HT1080 (cell line): ENCODE measurements at regions not wholly inside any gene's neighbourhood (a gene's known extent, or its start where the extent isn't known, plus 50 kb on each side); places are given as distances from the start of the nearest gene placed in this dataset.

Experiments
- DNase-seq: peaks from one replicate; pipeline ENCODE4 v3.0.0-alpha.2; 2015; ENCODE audit warnings: low read depth

DNA sequence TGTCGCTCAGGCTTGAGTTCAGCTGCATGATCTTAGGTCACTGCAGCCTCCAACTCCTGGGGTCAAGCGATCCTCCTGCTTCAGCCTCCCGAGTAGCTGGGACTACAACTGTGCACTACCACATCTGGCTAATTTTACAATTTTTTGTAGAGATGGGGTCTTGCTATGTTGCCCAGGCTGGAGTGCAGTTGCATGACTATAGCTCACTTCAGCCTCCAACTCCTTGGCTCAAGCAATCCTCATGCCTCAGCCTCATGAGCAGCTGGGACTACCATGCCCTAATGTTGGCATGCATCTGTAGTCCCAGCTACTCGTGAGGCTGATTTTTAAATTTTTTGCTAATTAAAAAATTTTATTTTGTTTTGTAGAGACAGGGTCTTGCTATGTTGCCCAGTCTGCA lies 101.9 kb upstream of the NPTX2 start:
- no peak for DNase-seq

DNA sequence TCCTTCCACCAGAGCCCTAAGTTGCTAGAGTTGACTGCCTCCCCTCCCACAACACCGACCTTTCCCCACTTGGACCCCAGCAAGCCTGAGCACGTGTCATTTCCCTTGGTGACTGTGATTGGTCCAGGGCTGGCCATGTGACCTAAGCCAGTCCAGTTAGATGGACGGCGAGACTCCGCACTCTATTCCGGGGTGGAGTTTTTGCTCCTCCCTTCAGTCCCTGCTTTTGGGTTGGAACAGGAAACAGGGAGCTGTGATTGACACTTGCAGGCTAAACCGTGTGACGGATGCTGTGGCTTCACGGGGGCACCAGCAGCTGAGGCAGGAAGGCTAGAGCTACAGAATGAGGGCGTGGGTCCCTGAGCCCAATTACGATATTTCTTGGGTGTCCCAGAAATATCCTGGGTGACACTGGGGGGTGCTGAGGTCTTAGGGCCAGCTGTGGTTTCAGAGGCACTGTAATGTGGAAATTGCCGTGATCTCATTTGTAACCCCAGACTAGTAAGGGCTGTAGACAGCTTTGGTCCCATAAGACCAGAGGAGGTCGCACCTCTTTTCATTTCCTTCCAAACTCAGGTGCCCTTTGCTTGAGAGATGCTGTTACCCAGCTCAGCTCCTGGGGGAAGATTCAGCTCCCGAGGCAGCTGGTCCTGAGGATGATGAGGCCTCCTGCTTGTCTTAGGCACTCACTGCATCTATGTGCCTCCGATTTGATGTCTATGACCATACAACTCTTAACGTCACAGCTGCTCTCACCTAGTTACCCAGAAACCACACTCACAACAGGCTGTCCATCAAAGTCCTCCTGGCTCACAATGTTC lies 102.7 kb upstream of the NPTX2 start:
- DNase-seq, result no peak

DNA sequence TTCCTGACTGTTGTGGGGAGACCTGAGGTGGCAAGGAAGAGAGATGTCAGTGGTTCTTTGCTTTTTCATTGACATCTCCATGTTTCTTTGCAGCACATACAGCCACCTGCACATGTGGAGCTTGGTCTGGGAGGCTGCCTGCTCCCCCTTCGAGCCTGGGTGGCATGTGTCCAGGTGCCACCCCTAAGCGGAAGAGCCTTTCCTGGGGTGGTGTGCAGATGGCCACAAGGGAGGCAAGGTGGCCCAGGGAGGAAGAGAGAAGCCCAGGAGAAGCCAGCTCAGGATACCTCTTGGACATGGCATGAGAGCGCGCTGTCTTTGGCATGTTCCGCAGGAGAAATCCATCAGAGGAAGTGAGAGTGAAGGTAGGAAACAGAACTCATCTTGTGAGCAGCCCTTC lies 105.9 kb upstream of the NPTX2 start:
- no peak for DNase-seq

DNA sequence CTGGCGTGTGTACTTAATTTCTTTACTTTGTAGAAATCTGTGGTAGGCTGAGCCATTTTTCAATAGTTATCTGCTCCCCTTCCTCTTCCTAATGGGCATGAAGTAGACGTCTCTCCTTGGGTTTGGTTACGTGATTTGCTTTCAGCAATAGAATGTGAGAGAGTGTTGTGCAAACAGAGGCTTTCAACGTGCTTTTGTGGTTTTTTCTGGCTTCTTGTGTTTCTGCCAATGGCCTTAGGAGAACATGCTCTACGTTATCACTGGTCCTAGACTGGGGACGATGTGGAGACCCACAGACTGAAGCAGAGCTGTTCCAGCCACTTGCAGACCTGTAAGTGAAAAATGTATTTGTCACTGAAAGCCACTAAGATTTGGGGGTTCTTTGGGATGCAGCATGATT lies 107.2 kb upstream of the NPTX2 start:
- DNase-seq, result no peak

DNA sequence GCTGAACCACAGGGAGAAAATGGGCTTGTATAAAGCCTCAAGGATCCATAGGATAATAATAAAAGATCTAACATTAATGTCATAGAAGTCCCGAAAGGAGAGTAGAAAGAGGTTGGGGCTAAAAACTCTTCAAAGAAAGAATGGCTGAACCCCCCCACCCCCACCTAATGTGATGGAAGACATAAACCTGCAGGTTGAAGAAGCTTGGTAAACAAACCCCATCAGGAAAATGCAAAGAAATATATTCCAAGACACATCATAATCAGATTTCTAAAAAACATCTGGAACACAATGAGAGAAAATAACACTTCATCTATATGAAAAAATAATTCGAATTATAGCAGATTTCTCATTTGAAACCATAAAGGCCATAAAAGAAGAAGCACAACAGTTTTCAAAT lies 105.6 kb upstream of the BAIAP2L1 start:
- no peak for DNase-seq

DNA sequence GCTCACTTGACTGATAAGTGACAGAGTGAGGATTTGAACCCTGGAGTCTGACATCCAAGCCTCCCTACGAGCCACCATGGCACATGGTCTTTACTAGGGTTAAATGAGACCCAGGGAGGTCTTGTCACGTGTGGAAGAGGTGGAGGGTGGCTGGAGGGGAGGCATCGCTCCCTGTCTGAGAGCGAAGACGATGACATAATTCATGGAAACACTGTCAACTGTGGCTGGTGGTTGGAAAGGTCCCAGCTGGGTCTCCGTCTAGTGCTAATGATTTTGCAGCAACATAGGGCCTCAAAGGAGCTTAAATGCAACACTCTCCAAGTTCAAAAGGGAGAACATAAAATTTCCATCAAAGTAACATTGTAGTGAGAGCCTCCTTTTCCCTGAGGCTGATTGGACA lies 99.9 kb upstream of the BAIAP2L1 start:
- DNase-seq, result no peak

DNA sequence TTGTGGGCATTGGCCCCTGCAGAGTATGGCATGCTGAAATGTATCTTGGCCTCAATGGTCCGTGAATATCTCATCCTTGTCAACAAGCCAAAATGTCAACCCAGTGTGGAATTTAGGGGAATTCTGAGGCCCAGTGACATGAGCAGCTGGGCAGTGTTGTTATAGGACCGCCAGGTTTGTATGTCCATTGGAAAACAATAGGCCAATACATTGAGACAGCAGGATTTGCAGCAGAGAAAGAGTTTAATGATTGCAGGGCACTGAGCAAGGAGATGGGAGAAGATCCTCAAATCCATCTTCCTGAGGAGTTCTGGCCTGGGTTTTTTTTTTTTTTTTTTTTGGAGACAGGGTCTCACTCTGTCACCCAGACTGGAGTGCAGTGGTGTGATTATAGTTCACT lies 95.7 kb upstream of the BAIAP2L1 start:
- no peak for DNase-seq

DNA sequence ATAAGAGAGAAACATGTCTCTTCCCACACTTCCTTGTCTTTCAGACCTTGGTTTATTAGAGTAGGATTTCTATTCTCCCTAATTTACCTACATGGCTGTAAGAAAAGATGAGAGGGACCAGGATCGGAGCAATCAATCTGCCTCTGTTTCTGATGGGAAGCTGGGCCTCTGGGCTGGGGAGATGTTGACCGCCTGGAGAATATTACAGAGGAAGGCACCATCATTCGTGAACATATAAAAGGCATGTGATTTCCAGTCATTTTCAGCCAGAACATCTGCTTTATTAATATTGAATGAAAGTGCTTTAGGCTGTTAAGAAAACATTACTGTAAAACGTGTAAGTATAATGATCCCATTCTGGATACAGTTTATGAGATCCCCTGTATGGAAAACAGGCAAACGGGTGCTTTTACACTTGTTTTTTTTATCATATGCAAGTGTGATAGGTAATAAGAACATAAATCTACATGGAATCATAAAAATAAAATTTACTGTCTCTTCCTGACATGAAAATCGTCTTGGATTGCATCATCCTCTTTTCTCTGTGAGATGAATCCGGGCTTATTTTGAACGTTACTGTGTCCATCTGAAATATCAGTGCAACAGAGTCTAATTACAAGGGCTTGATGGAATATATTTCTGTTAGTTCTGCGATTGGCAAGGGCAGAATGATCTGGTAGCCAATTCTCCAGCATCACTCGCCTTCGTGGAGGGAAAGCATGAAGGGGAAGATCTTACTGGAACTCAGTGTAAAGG lies 94.5 kb upstream of the BAIAP2L1 start:
- no peak for DNase-seq

DNA sequence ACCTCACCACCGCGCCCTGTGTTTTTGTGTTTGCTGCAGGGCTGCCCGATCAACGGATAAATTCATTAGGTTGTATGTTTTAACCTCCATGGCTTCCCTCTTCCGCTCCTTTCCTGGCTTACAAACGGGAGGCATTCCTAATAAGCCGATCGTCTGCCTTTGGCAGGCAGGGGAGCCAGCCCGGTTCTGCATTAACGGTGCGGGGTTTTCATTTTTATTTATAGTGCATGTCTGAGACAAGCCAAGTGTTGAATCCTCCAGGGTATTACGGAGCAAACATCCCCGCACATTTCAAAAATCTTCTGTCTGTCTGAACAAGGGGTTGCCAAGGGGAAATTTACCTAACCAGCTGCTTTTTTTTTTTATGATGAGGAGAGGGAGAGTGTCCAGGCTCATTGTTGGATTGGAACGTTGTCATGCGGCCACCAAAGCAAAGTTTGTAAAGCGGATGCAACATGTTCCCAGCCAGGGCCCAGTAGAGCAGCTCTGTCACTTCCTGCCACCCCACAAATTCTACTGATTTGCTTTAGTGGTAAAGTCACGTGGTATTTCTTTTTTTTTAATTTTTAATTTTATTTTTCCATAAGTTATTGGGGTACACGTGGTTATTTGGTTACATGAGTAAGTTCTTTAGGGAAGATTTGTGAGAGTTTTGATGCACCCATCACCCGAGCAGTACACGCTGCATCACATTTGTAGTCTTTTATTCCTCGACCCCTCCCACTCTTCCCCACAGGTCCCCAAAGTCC lies 92.3 kb upstream of the BAIAP2L1 start:
- no peak for DNase-seq

DNA sequence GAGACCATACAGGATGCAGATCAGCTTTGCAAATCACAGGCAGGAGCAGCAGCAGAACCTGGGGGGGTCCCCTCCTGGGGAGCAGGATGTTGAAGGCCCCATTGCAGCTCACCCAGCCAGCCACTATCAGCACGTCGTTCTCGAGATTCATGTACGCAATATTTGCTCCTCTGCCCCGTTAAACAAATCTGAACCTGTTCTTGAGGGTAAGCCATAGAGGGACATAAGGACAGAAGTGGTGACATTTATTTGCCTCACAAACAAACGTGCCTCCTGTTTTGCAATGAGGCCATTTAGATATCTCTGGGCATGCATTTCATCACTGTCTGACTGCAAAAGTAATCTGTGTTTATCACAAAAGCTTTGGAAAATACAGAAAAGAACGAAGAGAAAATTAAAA lies 87.3 kb upstream of the BAIAP2L1 start:
- no peak for DNase-seq

DNA sequence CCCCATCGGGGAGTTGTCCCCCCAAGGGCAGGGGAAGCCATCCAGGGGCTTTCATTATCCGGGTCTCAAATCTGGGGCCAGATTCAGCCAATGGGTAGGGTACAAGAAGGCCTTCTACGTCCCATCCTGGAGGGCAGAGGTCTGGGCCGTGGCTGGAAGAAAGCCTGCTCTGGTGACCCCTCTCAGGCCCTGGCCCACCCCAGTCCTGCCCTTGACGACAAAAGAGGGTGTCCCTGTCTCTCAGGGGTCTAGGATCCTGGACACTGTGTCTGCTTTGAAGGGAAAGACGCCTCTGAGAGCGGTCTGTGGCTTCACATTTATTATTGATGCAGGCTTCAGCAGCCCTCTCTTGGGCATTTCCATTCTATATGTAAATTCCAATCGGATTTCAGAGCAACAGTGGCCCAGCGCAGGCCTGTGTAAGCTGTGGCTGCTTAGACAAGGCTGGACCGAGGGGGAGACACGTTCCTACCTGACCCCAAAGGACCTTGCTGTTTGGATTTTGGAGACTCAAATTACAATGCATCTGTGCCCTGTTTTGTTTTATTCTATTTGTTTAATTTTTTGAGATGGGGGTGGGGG lies 83.2 kb upstream of the BAIAP2L1 start:
- no peak for DNase-seq

DNA sequence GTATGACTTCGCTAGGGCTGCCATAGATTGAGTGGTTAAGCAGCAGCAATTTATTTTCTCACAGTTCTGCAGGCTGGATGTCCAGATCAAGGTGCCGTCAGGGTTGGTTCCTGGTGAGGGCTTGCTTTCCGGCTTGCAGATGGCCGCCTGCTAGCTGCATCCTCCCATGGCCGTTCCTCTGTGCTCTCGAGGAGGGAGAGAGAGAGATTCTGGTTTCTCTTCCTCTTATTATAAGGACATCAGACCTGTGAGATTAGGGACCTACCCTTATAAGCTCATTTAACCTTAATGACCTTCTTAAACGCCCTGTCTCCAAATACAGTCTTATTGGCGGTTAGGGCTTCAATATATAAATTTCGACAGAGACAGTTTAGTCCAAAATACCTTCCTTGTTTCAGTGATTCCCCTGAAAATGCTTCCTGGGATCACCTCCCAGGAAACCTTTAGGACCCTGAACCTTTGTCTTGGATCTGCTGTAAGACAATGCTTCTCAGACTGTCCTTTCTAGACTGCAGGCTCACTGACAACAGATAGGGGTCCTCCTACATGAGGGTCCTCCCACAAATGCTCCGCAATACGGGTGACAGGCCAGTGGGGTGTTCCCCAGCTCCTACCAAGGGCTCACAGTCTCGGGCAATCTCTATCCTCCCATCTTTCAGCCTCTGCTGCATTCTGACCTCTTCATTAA lies 82.5 kb upstream of the BAIAP2L1 start:
- DNase-seq, result no peak

DNA sequence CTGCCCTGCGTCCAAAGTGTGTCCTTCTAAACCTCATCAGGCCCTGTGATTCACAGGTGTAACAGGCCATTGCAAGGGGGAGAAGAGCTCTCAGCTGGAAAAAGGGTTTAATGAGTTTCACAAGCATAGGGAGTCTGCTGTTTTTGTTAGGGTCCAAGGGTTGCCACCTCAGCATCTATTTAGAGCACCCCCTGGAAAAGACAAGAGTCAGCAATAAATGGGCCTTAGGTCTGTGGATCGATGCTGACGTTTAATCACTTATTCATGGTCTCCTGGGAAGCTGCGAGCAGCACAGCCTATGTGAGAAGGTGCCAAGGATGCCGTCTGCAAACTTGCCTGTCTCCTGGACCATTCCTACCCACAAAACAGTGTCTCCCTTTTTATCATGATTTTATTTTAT lies 78.4 kb upstream of the BAIAP2L1 start:
- DNase-seq, result no peak

DNA sequence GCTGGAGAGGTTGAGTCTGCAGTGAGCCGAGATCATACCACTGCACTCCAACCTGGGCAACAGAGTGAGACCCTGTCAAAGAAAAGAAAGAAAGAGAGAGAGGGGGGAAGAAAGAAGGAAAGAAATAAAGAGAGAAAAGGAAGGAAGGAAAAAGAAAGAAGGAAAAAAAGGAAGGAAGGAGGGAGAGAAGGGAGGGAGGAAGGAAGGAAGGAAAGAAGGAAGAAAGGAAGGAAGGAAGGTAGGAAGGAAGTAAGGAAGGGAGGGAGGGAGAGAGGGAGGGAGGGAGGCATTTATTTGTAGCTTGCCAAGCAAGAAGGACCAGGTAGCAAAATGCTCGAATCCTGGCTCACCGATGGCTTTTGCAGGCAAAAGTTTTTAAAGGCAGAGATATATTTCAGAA lies 74.5 kb upstream of the BAIAP2L1 start:
- no peak for DNase-seq

DNA sequence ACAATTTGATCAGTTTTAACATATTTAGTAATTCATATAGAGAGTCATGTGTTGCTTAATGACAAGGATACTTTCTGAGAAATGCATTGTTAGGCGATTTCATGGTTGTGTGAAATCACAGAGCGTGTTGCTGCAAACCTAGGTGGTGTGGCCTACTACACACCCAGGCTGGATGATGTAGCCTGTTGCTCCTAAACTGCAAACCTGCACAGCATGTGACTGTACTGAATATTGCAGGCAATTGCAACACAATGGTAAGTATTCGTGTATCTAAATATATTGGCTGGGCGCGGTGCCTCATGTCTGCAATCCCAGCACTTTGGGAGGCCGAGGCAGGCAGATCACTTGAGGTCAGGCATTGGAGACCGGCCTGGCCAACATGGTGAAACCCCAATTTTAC lies 73.7 kb upstream of the BAIAP2L1 start:
- no peak for DNase-seq

DNA sequence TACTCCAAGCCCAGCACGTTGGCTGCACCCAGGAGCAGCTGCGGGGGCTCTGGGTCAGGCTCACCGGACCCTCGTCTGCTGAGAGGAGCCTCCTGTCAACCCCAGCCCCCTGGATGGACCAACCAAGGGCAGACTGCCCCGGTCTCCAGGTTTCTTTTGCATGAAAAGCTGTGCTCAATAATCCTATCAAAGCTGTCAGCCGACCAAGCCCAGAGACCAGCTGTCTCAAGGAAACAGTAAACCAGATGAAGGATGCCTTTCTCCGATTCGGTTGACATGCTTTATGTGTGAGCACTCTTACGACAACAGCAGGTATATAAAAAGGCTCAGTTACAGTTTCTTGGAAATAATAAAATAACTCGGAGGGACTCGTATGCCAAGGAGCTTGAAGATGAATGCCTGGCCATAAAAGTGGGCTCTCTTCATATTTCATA lies 71.6 kb upstream of the BAIAP2L1 start:
- no peak for DNase-seq

DNA sequence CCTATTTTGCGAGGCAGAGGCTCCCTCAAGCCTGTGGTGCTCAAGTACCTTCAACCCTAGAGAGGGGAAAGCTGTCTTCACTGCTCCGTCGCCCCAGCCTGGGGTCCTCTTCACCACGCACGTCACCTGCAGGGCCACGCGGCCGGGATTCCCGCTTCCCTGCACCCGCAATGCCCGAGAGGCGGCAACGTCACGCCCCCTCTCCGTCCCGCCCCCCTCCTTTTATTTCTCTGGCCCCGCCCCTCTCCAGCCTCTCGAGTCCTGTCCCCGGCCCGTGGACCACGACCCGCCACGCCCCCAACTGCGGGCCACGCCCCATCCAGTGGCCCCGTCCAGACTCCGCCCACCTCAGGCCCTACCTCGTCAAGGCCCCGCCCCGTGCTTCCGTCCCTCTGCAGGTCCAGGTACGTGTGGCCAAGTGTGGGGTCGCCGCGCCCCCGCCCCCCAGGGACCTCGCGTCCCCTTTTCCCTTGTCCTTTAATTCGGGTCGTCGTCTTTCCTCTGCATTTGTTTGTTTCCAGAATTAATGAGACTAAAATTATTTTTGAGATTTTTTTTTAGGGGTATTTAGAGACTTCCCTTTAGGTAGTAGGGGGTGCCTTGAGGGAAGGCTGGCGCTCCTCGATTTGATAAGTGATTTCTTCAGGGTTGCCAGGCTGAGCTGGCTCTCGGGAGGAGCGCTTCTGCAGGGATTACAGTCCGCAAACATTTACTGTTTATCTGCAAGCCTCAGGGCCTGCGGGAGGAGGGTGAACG lies 69.8 kb upstream of the BAIAP2L1 start:
- no peak for DNase-seq

DNA sequence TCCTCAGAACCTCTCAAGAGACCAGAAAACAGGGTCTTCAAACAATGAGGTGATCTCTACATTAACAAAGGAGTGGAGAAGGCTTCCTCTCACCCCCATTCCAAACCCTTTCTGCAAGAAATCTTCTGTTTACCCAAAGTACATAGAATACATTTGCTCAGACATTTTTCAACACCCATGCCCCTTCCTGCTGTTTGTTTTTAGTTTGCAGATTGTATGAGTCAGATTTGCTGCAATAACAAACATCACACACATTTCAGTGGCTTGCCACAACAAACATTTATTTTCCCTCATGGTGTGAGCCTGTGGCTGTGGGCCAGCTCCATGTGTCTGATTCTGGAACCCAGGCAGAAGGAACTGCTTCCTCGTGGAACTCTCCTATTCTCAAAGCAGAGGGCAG lies 68.2 kb upstream of the BAIAP2L1 start:
- no peak for DNase-seq

DNA sequence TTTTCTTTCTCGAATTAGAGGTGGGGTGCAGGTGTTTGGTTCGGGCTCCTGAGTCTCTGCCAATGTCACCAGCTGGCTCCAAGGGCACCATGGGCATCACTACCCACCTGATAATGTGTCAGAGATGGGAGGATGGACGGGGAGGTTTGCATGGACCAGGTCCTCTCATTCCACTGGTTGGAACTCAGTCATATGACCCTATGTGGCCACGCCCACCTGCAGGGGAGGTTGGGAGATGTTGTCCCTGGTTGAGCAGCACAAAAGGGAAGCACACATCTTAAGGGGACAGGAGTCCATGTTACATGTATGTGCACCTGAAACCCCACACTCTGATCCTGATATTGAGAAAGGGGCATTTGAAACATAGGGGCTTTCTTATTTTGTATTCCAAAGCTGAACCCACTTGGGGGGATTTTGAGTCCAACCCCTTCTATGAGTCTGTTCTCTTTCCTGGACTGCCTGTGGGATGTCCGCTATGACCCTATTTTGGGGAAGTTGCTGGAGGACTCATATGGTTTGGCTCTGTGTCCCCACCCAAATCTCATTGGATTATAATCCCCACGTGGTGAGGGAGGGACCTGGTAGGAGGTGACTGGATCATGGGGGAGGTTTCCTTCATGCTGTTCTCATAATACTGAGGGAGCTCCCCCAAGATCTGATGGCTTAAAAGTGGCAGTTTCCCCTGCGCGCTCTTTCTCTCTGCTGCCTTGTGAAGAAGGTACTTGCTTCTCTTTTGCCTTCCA lies 66.9 kb upstream of the BAIAP2L1 start:
- no peak for DNase-seq

DNA sequence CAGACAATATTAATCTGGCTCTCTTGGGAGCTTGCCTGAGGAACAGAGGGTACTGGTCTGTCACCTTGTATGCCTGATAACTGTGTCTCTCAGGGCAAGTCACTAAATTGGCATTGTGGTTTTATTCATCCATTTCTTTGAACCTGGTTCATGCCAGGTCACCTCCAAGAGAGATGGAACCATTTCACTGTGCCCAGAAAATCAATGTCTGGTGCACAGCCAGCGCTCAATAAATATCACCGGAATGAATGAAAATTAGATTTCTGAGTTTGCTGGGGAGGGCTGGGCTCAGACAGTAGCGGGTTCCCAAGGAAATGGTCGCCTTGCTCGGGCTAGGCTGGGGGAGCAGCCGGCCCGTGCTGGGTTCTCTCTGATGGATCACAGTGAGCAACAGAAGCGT lies 64.1 kb upstream of the BAIAP2L1 start:
- DNase-seq, result no peak
